HL-60 (cell line): ENCODE measurements at regions not wholly inside any gene's neighbourhood (a gene's known extent, or its start where the extent isn't known, plus 50 kb on each side); places are given as distances from the start of the nearest gene placed in this dataset.

ENCODE experiments used
- DNase-seq, 2 experiments: peaks; one replicate each; pipeline ENCODE4 v3.0.0-alpha.2; 2010 to 2020; ENCODE audit warnings: low read depth in 1 of 2, low spot score in 1 of 2
- H3K27ac ChIP-seq: fragments of 250-450 bp; sonication (Bioruptor Pico); replicated peaks from 2 replicates; pipeline ENCODE4 v1.5.1; 2020; ENCODE audit warnings: mild to moderate bottlenecking, moderate library complexity
- H3K27me3 ChIP-seq: fragments of 250-450 bp; sonication (Bioruptor Pico); 2 replicates; pipeline ENCODE4 v1.5.1; 2021; ENCODE audit warnings: mild to moderate bottlenecking, moderate library complexity; ENCODE audit not compliant: insufficient read depth, poor library complexity, severe bottlenecking
- H3K4me3 ChIP-seq: replicated peaks from 2 replicates; pipeline ENCODE4 v1.5.1; 2011; ENCODE audit warnings: mild to moderate bottlenecking, control low read depth, low read length; ENCODE audit not compliant: insufficient read depth
- GABPA ChIP-seq: IDR thresholded peaks from 2 replicates; pipeline ENCODE4 v1.6.1; 2012; ENCODE audit warnings: low read depth
- POLR2AphosphoS5 ChIP-seq: IDR thresholded peaks from 2 replicates; pipeline ENCODE4 v1.6.1; 2012; ENCODE audit warnings: low read depth
- REST ChIP-seq: IDR thresholded peaks from 2 replicates; pipeline ENCODE4 v1.6.1; 2012; ENCODE audit warnings: low read depth; ENCODE audit not compliant: insufficient replicate concordance
- SPI1 ChIP-seq: IDR thresholded peaks from 2 replicates; pipeline ENCODE4 v1.6.1; 2012; ENCODE audit warnings: low read depth, mild to moderate bottlenecking, borderline replicate concordance
- TF ChIP-seq, protein P1 (sequence below): IDR thresholded peaks from one replicate; pipeline ENCODE4 v1.5.1; 2011; ENCODE audit warnings: low read length, control low read depth, inconsistent platforms; ENCODE audit not compliant: insufficient read depth

DNA sequence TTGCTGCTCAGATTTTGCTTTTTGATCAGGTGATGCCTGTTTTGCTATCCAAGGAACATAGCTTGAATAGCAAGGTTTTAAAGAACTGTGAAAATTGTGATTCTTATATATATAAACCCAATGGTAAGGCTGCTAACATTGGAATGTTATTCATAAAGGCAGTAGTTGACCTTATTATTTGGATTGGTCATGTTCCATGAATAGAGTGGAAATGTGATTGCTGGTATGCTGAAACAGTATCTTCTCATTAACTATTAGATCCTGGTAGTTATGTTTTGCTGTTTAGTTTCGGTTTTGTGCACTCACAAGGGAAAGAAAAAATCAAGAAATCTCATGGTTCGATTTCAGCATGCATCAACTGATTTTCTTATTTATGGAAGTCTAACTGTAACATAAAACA, 78.7 kb upstream of the NPHP3 start:
- H3K4me3 ChIP-seq: no peak overlapping the region
- DNase-seq: no peak
- TF ChIP-seq REST: no peak
- TF ChIP-seq, protein P1, sequence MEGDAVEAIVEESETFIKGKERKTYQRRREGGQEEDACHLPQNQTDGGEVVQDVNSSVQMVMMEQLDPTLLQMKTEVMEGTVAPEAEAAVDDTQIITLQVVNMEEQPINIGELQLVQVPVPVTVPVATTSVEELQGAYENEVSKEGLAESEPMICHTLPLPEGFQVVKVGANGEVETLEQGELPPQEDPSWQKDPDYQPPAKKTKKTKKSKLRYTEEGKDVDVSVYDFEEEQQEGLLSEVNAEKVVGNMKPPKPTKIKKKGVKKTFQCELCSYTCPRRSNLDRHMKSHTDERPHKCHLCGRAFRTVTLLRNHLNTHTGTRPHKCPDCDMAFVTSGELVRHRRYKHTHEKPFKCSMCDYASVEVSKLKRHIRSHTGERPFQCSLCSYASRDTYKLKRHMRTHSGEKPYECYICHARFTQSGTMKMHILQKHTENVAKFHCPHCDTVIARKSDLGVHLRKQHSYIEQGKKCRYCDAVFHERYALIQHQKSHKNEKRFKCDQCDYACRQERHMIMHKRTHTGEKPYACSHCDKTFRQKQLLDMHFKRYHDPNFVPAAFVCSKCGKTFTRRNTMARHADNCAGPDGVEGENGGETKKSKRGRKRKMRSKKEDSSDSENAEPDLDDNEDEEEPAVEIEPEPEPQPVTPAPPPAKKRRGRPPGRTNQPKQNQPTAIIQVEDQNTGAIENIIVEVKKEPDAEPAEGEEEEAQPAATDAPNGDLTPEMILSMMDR: no peak
- no peak for TF ChIP-seq GABPA
- no peak for TF ChIP-seq POLR2AphosphoS5
- no peak for TF ChIP-seq SPI1
- no peak overlapping the region for H3K27ac ChIP-seq
- H3K27me3 ChIP-seq: no peaks in the 10 kb centered on the region

DNA sequence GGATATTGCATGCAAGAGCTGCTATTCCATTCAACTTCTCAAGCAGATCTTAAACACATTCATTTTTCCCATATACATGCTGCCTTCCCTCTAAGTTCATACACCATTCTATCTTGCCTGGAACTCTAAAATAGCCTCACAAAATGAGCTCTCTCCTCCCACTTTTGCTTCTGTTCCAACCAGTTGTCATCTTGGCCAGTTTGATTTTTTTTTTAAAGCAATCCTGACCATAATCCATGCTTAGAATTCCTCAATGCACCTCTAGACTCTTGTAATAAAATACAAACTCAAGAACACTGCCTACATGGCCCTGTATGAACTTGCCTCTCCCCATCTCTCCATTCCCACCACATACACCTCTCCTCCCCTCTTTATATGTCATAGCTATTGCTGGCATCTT, 68.6 kb upstream of the NPHP3 start:
- Histone ChIP-seq H3K4me3 (no peak overlapping the region), H3K27me3 (no peaks in the 10 kb centered on the region), H3K27ac (no peak overlapping the region)
- DNase-seq: no peak
- TF ChIP-seq POLR2AphosphoS5: no peak
- TF ChIP-seq SPI1: no peak
- no peak for TF ChIP-seq REST
- TF ChIP-seq GABPA: no peak
- TF ChIP-seq, protein P1: no peak

DNA sequence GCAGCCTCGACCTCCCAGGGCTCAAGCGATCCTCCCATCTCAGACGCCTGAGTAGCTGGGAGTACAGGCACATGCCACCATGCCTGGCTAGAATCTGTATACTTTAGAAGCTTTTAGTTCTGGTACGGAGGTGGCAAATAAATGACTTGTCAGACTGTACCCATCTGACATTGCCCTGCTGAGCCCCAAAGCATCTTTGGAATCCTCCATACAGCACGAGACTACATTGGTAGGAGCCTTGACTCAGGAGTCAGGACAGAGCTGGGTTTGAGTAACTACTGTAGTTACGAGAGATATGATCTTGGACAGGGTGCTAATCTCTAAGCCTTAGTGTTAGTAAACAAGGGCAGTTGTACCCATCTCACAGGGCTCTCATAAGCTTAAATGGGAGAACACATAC, 67.8 kb upstream of the NPHP3 start:
- Histone ChIP-seq H3K27me3 (no peaks in the 10 kb centered on the region), H3K4me3 (no peak overlapping the region)
- TF ChIP-seq SPI1: no peak

DNA sequence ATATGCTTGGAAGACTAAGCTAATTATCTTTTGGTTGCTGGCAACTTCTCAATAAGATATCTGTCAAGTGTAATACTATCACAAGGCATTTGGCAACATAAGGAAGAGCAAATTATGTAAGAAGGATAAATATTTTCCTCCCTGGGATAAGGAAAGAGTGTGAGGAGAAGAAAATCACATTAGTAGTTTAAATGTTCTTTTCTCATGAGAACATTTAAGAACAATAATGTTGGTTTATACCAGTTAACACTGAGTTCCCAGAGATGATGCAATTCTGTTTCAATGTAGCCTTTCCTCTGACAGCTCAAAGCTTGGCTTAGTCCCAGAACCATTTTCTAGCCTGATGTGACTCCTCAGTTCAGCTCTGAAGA, 66.1 kb upstream of the NPHP3 start:
- H3K27me3 ChIP-seq: peaks cover 3% of the 10 kb centered on the region
- no peak overlapping the region for H3K27ac ChIP-seq
- DNase-seq: no peak
- TF ChIP-seq, protein P1: no peak
- TF ChIP-seq GABPA (no peak), POLR2AphosphoS5 (no peak), REST (no peak)
- no peak overlapping the region for H3K4me3 ChIP-seq

More for the DNA sequence above, 67.8 kb upstream of the NPHP3 start:
- H3K27ac ChIP-seq: no peak overlapping the region
- DNase-seq: no peak
